DMS 273 treated with DMSO at 0.1 percent for 48 hours (cell line): ENCODE measurements at regions not wholly inside any gene's neighbourhood (a gene's known extent, or its start where the extent isn't known, plus 50 kb on each side); places are given as distances from the start of the nearest gene placed in this dataset.

Experiments used
- DNase-seq: peaks from one replicate; lab custom pipeline; 2025; lab: John Stamatoyannopoulos, UW

DNA sequence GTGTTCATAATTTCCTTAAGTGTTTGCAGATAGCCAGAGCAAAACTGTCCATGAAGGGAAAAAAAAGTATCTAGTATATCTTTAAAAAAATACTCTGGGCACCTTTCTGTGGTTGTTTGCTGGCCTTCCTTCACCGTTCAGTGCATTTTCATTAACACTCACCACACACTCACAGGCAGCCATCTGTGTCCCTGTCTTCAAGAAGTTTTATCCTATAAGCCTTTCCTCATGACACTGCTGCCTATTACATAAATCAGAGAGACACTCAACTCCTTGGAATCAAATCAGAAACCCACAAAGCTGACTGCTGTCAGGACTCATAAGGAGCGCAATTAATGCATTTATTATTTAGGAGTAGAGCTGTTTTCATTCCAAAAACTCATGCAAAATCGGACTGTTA, 1720.2 kb downstream of the PCDH7 start:
- DNase-seq = no peak

DNA sequence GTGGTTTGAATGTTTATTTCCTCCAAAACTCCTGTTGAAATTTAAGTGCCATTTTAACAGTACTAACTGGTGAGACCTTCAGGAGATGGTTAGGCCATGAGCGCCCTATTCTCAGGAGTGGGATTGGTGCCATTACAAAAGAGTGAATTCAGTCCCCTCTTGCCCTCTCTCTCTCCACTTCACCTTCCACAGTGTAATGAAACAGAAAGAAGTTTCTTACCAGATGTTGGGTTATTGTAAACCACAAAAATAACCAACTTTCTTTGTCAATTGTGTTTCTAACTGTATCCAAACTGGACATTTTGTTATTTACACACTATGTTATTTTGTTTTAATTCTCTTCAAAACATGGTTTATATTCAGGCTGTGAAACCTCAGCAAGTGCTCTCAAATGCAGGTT, 1734.3 kb downstream of the PCDH7 start:
- DNase-seq = no peak

DNA sequence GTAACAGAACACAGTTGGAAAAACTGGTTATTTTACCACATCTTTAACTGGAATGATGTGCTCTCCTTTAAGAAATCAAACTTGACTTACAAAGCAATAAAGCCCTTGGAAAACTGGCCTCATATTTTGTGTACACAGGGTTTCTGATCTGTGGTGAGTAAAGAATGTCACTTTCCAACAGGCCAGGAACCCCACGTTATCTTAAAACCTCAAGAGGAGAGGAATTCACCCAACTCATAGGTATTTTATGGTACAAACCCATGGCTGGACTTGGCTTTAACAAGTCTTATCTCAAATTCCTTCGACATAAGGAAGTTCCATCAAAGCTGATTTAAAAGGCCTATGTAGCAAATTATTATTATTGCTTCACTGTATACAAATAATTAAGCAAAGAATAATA, 1735.1 kb downstream of the PCDH7 start:
- no peak for DNase-seq

DNA sequence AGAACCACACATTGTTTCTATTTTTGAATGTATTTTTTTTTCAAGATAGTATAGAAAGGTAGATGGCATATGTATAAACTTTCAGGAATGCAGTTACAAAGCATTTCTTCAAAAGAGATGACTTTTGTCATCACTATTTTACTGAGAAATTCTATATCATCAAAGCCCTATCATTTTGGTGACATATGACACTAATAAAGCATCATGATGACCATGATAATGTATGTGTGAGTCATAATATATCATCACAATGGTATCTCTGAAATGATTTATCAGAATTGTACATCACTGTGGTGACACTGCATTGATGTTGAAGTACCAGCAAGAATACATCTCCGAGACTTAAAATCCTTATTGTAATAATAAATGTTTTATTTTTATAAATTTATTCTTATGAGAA, 1740.8 kb downstream of the PCDH7 start:
- DNase-seq = no peak

DNA sequence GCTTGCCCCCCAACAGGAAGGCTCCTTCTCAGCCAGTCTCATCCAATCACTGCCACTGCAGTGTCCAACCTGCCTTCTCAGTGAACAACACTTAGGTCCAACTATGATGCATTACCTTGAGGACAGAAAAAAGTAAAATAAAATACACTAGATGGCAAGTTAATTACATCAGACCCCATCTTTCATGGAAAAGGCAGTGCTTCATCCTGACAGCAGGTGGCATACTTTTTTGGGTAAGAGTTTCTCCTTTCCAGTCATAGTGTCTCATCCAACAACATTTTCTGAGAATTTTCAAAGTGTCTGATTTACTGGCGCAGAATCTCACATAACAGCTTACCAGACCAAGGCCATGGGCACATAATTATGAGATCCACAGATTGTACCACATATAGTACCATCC, 1742.8 kb downstream of the PCDH7 start:
- DNase-seq = no peak

DNA sequence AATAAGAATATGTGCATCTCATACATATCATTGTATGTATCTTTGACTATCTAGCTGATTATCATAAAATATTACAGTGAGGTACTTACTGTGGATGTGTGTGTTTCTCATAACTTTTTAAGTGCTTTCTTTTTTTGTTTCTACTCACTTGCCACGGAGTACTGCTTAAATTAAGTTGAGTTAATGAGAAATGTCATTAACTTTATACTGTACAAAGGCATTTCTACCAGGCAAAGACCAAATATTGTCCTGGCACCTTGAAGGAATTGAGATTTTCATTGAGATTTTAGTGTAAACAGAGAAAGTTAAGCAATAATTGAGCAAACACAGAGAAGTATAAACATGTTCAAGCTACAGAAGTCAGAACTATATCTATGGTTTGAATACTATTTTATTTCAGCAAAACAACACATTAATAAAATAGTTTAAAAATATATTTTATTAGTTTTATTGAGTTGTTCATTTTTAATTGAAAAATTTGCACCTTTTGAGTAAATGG, 1750.0 kb downstream of the PCDH7 start:
- DNase-seq = no peak

DNA sequence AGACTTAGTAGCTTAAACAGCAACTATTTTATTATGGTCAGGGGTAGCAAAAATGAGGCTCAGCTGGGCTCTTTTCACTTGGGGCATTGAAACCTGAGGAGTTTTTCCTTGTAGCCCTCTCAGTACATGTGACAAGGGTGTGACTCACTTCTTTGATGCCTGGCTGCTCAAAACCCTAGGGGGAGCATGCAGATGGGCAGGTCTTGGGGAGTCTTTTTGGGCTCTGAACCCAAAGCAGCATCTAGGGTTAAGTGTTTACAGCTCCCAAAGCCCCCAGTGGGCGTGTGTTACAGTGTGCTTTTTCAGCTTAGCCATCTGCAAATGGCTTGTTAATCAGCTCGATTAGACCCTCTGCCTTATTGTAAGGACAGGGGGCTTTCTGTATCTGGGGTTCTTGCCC, 1752.7 kb downstream of the PCDH7 start:
- no peak for DNase-seq

DNA sequence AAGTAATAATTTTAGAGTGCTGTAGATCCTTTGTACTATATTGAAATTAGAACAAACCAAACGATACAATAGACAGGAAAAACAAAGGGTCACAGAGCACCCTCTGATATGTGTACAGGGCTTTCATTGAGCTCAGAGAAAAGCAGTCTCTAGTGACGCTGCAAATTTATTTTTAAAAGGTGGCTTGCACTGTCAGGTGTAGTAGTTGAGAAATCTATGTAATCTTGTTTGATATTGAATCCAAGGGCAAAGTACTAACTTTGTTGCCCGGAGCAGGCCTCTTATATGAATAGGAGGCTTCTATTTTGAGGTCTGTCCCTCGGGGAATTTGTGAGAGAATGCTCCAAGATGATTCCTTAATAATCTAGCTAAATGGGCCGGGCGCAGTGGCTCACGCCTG, 1755.5 kb downstream of the PCDH7 start:
- DNase-seq = no peak

DNA sequence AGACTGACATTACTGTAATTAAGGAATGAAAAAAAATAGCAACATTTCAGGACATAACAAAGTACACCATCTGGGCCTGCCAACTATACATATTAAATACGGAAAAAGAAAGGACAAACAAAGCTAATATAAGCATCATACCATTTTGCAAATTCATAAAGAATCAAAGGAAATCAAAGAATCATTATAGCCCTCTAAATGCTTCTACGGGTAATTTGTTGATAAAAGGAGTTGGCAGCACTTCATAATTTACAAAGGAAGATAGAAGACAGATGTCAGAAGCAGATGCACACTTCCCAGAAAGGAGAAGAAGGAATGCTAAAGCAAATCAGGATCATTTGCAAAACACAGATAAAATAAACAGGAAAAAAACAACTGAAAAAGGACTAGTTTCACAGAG, 1757.3 kb downstream of the PCDH7 start:
- DNase-seq = no peak

DNA sequence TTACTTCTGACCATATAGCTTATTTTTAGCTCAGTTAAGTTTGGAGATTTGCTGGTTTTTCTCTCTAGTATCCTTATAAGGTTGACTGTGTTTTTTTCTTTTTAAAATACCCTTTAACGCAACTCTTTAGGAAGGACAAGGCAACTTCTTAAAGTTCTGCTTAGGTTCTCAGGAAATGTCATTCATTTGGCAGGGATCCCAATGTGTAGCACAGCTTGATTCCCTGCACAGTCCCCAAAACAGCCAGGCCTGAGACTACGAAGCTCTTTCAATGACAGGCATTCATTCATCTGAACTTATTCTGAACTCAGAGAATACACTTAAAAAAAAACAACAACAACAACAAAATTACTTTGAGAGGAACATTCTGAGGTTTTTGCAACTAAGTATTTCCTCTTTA, 1765.8 kb downstream of the PCDH7 start:
- no peak for DNase-seq

DNA sequence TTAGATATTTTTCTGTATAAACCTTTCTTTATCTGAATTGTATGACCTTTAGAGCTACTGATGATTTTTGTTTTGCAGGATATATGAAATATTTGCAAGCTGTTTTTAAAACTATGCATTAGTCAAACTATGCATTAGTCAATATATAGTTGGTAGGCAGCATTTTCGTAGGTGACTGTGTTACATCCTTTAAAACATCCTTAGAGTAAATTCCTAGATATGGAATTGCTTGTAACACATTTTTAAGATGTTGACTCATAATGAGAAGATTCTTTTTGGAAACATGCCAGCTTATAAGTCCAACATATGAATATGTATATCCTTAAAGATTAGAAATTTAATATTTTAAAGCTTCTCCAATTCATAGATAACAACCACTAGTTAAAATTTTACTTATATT, 1768.5 kb downstream of the PCDH7 start:
- DNase-seq = no peak

DNA sequence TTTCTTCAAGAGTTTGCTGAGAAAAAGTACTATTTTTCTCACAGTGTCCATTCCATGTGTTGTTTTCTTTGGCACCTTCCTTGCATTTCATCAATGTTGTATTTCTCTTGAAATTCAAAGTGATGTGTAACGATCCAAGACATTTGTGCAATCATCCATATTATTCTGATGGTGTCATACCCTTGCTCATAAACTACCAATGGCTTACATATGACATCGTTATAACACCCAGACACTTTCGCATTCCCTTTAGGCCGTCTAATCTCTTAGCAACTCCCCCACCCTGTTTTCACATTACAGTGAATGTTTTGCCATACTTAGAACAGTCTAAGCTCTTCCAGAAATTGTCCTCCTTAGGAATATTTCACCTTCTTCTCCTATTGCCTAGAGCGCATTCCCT, 1779.0 kb downstream of the PCDH7 start:
- no peak for DNase-seq

DNA sequence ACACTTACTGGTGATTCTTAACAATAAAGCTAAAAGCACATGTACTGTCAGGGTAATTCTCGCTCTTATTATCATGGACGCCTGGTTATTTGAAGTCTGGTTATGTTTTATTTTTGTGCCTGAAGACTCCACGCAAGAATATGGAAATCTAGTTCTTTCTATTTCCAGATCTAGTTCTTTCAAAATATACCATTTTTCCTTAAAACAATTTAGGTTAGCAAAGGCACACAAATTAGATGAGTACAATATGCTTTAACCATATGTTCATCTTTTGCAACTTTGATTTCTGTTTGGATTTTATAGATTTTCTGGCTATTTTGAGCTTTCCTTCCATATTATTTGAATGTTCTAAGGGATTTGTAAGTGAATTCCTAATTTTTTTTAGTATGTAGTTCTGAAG, 1783.1 kb downstream of the PCDH7 start:
- DNase-seq = no peak

DNA sequence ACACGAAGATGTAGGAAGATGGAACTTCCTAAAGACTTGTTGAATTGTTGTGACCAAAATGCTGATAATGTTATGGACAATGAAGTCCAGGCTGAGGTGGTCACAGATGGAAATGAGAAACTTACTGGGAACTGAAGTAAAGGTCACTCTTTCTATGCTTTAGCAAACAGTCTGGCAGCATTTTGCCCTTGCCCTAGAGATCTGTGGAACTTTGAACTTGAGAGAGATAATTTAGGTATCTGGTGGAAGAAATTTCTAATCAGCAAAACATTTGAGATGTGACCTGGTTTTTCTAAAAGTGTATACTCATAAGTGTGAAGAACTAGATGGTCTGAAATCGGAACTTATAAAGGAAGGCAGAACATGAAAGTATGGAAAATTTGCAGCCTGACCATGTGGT, 1785.9 kb downstream of the PCDH7 start:
- DNase-seq = no peak

DNA sequence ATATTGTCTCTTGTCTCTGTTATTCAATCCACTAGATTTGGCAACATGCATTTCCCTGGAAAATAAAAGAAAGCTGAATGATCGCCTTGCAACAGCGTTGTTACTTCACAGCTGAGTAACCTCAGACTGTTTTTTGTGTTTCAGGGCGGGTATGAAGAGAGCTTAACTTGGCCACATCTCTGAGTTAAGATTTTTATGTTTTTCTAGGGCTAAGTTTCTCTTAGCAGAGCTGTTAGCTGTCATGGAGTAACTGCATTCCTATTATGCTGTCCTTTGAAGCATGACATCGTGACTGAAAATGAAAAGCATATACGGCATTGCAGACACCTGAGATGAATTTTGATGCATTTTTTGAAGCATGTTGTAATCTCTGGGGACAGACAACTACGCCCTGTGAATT, 1798.9 kb downstream of the PCDH7 start:
- DNase-seq = no peak

DNA sequence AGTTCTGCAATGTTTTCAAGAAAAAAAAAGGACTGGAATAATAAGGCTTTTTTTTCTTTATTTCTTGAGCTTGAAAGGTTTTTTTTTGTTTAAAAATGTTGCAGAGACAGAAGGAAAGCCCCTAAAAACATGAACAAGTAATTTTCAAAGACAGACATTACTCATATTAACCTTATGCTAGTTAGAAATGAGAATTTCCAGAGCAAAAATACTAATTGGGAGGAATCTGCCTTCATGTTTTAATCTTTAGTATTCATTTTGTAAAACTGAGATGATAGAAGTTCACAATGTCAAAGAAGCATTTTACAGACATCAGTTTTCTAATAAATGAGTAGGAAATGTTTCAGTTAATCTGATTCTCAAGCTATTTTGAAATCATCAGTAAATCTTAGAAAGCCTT, 1805.3 kb downstream of the PCDH7 start:
- DNase-seq = no peak

DNA sequence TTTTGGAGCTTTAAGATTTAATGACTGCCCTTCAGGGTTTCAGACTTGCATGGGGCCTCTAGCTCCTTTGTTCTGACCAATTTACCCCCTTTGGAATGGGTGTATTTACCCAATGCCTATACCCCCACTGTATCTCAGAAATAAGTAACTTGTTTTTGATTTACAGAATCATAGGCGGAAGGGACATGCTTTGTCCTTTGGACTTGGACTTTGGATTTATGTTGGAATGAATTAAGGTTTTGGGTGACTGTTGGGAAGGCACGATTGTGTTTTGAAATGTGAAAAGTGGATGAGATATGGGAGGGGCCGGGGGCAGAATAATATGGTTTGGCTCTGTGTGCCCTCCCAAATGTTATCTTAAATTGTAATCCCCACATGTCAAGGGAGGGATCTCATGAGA, 1824.7 kb downstream of the PCDH7 start:
- DNase-seq = no peak

DNA sequence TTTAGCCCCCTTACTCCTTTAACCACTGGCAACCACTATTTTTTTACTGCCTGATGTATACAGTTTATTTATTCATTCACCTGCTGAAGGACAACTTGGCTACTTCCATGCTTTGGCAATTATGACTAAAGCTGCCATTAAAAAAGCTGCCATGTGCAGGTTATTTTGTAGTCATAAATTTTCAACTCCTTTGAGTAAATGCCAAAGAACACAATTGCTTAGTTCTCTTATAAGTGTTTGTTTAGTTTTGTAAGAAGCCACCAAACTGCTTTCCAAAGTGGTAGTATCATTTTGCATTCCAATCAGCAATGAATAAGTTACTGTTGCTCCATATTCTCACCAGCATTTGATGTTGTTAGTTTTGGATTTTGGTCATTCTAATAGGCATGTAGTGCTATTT, 1831.8 kb downstream of the PCDH7 start:
- DNase-seq = no peak

DNA sequence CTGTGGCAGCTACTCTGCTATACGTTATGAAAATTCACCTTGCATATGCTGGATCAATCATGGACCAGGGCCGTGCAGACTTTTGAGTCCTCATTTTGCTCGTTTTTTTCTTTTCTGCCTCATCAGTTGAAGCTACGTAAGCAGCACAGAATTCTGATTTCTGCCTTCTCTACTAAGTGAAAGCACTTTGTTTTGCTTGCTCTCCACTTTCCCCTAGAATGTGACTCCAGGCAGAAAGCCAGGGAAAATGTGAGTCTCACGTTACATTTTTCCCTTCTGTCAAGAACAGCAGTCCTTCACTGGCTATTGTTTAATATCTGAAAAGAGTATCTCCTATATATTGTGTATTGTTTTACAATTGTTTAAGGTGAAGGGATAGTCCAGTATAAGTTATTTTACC, 1840.1 kb downstream of the PCDH7 start:
- no peak for DNase-seq

DNA sequence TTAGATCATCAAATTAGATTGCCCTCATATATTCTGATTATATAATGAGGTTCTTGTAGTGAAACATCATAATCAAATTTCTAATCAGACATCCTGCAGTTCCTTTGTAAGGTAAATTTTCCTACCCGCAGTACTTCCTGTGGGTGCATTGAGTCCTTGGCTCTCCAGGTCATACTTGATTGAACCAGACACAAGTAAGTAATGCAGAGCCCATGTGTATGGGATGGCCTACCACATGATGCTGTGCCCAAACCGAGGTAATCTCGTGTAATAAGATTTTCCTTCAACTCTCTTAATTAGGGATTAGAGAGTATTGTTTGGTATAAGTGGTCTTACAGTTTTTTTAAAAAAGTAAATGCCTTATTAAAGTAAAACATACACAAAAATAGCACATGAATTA, 1841.8 kb downstream of the PCDH7 start:
- DNase-seq = no peak

DNA sequence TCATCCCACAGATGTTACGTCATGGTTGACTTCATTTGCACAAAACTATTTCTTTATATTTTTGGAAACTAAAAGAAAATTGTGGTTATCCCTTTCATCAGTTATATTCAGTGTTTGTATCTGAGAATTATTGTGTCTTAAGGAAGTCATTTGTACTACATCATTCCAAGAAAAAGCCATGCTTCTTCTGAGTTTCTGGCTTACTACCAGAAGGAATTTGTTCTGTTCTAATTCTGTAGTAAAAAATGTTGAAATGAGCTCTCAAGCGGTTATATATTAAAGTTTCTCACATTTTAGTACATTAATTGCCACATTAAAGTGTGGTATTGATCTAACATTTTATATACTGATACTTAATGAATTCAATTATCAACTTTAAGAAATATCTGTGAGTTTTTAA, 1844.5 kb downstream of the PCDH7 start:
- no peak for DNase-seq

DNA sequence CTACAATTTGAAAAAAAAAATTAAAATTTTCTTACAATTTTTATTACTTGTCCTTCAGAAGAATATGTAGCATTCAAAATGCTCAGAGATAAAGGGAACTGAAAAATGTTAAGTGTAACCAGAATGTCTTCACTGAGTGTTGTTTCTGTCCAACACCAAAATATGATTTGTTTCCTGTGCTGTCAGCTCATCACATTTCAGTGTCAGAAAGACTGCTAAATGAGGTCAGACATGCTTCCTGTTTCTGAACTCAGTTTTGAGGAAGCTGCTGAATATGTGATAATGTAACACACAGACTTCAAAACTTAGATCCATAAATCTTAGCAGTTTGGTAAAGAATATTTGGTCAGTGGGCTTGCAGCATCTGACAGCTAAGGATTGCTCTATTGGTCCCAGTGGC, 1849.7 kb downstream of the PCDH7 start:
- no peak for DNase-seq

DNA sequence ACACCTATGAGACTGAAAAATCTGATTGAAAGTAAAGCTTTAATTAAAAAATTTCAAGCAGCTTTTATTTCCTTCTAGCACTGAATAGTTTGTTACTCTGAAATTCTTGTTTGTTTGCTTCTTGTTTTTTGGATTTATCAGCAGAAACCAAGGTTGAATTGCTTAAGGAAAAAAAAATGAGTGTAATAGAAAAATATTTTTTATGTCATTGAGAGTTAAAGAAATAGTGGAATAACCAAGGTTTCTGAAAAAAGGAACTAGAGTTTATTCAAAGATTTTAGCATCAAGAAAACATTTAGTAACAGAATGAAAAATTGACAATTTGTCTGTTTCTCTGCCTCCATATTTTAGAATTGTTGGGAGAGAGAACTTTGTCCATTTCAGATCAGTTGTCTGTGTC, 1852.2 kb downstream of the PCDH7 start:
- DNase-seq = no peak

DNA sequence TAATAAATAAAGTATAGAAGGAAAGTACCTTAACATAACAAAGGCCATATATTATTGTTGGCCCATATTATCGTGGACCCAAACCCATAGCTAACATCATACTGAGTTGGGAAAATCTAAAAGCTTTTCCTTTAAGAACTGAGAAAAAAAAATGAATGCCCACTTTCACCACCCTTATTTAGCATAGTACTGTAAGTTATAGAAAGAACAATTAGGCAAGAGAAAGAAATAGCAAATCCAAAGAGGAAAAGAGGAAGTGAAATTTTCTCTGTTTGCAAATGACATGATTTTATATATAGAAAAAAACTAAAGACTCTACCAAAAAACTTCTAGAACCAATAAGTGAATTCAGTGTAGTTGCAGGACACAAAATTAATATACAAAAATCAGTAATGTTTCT, 1854.6 kb downstream of the PCDH7 start:
- DNase-seq = no peak

DNA sequence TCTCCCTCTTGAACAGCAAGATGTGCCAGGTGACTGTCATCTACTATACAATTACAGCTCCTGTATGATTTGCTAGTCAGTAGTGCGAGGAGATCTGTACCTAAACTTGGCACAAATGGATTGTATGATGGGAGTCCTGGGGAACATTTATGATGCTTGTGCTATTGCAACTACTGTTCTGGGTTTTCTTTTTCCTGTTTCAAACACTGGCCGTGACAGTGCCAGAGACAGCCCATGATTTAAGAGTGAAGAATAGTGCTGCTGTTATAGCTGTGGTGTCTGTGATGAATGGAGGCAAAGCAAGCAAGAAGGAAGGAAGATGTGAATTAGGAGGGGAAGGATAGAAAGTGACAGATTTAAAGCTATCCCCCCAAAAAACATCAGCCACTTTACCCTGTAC, 1868.9 kb downstream of the PCDH7 start:
- no peak for DNase-seq
